Peyer's patch (tissue), 4 donors: ENCODE measurements at regions not wholly inside any gene's neighbourhood (a gene's known extent, or its start where the extent isn't known, plus 50 kb on each side); places are given as distances from the start of the nearest gene placed in this dataset.

Experiments
- DNase-seq, 3 donors: peaks; one replicate each; pipeline ENCODE4 v3.0.0-alpha.2; 2017 to 2019
- H3K27ac ChIP-seq, 4 donors: fragments of 200-600 bp; sonication (generic); one replicate each; pipeline ENCODE4 v1.5.1; 2016 to 2019
- H3K27me3 ChIP-seq, 2 donors: fragments of 200-600 bp; sonication (generic); one replicate each; pipeline ENCODE4 v1.5.1; 2019
- H3K36me3 ChIP-seq, 3 donors: fragments of 200-600 bp; sonication (generic); one replicate each; pipeline ENCODE4 v1.5.1; 2016 to 2019
- H3K4me1 ChIP-seq, 4 donors: fragments of 200-600 bp; sonication (generic); one replicate each; pipeline ENCODE4 v1.5.1; 2016 to 2019
- H3K4me3 ChIP-seq, 4 donors: fragments of 200-600 bp; sonication (generic); 1 replicate in 3 of 4; 2 replicates in 1 of 4; pipeline ENCODE4 v1.5.1; 2016 to 2019; ENCODE audit warnings: mild to moderate bottlenecking in 1 of 4
- H3K9me3 ChIP-seq, 4 donors: fragments of 200-600 bp; sonication (generic); one replicate each; pipeline ENCODE4 v1.5.1; 2016 to 2019; ENCODE audit warnings: mild to moderate bottlenecking in 1 of 4
- CTCF ChIP-seq, 6 experiments: fragments of 450-650 bp in 4 of 6; fragments of 200-600 bp in 2 of 6; sonication (generic) in 1 of 6; IDR thresholded peaks; one replicate each; pipeline ENCODE4 v1.5.1; 2017 to 2019; ENCODE audit warnings: antibody characterized with exemption in 6 of 6, mild to moderate bottlenecking in 3 of 6, moderate library complexity in 1 of 6
- POLR2A ChIP-seq, 2 donors: fragments of 450-650 bp; IDR thresholded peaks; one replicate each; pipeline ENCODE4 v1.5.1; 2017; ENCODE audit warnings: antibody characterized with exemption in 2 of 2, mild to moderate bottlenecking in 2 of 2, moderate library complexity in 2 of 2

DNA sequence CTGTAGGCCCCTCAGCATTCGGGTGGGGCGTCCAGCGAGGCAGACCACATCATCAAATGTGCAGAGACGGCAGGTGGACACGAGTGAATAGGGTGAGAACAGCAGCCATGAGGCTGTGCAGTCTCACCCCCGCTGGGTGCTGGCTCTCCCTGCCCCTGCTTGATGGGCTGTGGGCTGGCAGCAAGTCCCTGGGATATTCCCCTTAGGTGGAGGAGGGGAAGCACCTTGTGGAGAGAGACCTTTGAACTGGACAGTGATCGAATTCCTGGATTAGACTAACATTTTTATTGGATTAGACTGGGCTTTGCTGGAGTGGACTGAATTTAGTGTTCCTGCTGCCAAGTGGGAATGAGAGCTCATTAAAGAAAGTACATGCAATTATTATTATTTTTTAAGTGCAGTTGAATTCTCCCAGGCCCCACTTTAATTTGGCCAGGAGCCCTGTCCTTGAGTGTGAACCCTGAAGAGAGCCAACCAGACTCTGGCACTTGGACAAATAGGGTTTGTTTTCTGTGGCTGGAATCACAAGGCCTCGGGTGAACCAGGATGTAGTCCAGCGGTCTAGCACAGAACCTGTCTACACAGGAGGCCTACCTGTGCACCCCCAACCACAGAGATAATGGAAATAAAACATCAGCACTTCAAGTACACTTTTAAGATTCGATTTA, 193.1 kb downstream of the ABHD5 start:
- TF ChIP-seq POLR2A (IDR thresholded peaks at IDR 0.05) (no peak), CTCF (IDR thresholded peaks at IDR 0.05) (no peak)
- Histone ChIP-seq H3K4me1 (no peaks in the 10 kb centered on the region), H3K27ac (no peak overlapping the region), H3K27me3 (no peaks in the 10 kb centered on the region), H3K36me3 (no peaks in the 10 kb centered on the region), H3K9me3 (no peaks in the 10 kb centered on the region), H3K4me3 (no peak overlapping the region)
- DNase-seq, result no peak

DNA sequence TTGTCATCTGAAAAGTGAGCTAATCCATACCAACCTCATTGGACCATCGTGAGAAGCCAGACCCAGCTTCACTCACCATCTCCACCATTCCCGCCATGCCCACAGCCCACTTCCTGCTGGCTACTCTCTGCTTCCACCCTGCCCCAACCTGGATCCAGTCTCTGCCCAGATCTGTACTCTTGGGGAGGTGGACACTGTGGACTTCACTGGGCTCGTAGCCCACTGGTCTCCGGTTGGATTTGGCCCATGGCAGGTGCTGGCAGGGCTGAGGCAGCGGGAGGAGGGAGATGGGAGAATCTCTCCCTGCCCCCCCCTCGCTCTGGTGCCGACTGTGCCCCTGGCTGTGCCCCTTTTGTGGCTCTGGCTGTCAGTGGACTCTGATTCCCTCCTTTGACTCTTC, 193.8 kb downstream of the ABHD5 start:
- no peak for TF ChIP-seq CTCF (IDR thresholded peaks at IDR 0.05)
- TF ChIP-seq POLR2A (IDR thresholded peaks at IDR 0.05), result no peak
- Histone ChIP-seq H3K27ac (no peak overlapping the region), H3K4me3 (no peak overlapping the region), H3K27me3 (no peaks in the 10 kb centered on the region), H3K36me3 (no peaks in the 10 kb centered on the region), H3K4me1 (no peaks in the 10 kb centered on the region), H3K9me3 (no peaks in the 10 kb centered on the region)
- DNase-seq, result no peak

DNA sequence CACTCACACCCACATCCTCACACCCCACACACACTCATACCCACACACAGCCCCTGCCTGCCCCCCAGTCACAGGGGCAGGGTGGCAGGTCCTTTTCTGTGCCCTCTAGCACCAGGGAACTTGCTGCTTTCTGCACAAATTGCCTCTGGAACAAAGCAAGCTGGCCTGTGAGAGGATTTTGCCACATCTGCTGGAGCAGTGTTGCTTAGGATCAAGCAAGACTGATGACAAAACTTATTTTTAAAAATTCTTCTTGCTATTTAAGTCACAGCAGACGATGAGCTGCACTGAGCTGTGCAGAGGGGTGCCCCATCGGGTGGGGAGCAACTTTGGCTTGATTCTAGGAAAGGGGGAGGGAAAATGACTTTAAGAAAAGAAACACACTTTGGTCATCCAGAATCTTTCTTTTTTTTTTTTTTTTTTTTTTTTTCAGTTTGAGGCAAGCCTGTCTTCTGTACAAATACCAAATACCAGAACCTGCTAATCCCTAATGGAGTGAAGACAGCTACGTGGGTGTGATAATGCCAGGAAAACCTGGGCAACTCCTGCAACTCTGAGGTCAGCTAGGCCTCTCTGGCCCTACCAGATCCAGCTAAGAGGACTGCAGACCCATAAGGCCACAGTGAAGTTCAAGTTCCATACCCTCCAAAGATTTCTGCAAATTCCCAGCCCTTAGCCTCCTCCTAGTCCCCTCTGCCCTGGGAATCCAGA, 195.3 kb downstream of the ABHD5 start:
- DNase-seq, result no peak
- no peaks in the 10 kb centered on the region for H3K27me3 ChIP-seq
- H3K9me3 ChIP-seq, result no peaks in the 10 kb centered on the region
- H3K36me3 ChIP-seq, result no peaks in the 10 kb centered on the region
- TF ChIP-seq CTCF (IDR thresholded peaks at IDR 0.05) (no peak), POLR2A (IDR thresholded peaks at IDR 0.05) (no peak)
- H3K27ac ChIP-seq, result no peak overlapping the region
- no peak overlapping the region for H3K4me3 ChIP-seq
- H3K4me1 ChIP-seq, result no peaks in the 10 kb centered on the region

GRCh38 chr3:43892061-43892460, 201.3 kb downstream of the ABHD5 start:
- H3K27me3 ChIP-seq, result no peaks in the 10 kb centered on the region
- TF ChIP-seq CTCF (IDR thresholded peaks at IDR 0.05), result no peak
- H3K36me3 ChIP-seq, result no peaks in the 10 kb centered on the region
- peaks cover 0 to 13% (median 6%) of the 10 kb centered on the region in 4 donors for H3K4me1 ChIP-seq
- H3K27ac ChIP-seq, result no peak overlapping the region
- no peak for DNase-seq
- H3K4me3 ChIP-seq, result no peak overlapping the region
- no peaks in the 10 kb centered on the region for H3K9me3 ChIP-seq

DNA sequence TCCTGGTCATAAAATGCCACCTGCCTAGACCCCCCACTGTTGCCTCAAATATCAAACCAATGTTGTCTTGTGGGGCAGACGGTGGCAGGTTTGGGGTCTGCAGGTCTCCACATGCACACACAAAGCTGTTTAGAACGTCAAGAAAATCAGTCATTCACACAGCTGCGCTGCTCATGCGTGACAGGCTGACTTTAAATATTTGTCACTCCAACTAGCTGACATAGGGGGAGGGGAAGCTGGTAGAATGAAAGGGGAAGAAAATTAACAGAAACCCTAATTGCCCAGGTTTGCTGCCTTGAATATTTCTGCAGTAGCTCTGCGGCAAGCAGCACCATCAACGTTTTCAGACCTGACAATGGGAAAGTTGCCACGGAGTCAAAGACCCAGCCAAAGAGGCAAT, 201.8 kb downstream of the ABHD5 start:
- H3K9me3 ChIP-seq, result no peaks in the 10 kb centered on the region
- no peaks in the 10 kb centered on the region for H3K36me3 ChIP-seq
- H3K4me3 ChIP-seq, result peak overlapping the region in 1 of 4 donors; percentile 12
- H3K27me3 ChIP-seq, result no peaks in the 10 kb centered on the region
- no peak for TF ChIP-seq POLR2A (IDR thresholded peaks at IDR 0.05)
- peaks cover 0 to 13% (median 6%) of the 10 kb centered on the region in 4 donors for H3K4me1 ChIP-seq
- DNase-seq, result peak in 1 of 3 donors; percentile 46
- H3K27ac ChIP-seq, result no peak overlapping the region

DNA sequence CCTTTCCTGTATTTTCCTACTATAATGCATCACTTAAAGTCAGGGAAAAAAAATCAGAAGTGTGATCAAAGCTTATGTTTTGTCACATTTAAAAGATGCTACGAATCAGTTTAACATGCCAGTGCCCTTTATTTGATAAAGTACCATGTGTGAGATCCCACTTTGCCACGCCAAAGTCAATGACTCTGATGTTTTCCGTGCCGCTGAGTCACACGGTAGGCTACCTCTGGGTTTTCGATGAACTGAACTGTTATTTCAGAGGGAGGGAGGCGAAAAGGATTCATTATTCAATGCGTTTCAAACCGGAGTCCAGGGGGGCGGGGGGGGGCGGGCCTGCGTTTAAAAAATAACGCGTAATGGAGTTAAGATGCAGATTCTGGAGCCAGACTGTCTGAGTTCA, 203.0 kb downstream of the ABHD5 start:
- TF ChIP-seq CTCF (IDR thresholded peaks at IDR 0.05), result no peak
- no peak for DNase-seq
- peaks cover 0 to 13% (median 6%) of the 10 kb centered on the region in 4 donors for H3K4me1 ChIP-seq
- no peaks in the 10 kb centered on the region for H3K9me3 ChIP-seq
- no peaks in the 10 kb centered on the region for H3K36me3 ChIP-seq
- peak overlapping the region in 1 of 4 donors; percentile 26 for H3K27ac ChIP-seq
- H3K27me3 ChIP-seq, result no peaks in the 10 kb centered on the region
- H3K4me3 ChIP-seq, result peak overlapping the region; percentile 34 to 54 (median 42)
